Nephron (organoid): ENCODE measurements at regions not wholly inside any gene's neighbourhood (a gene's known extent, or its start where the extent isn't known, plus 50 kb on each side); places are given as distances from the start of the nearest gene placed in this dataset.

ENCODE experiments used
- H3K27ac Mint-ChIP-seq, 3 experiments: 2 replicates each; pipeline ENCODE4 v1.8.0; 2020; ENCODE audit warnings: mixed read lengths in 3 of 3, mild to moderate bottlenecking in 2 of 3, moderate library complexity in 1 of 3
- H3K27me3 Mint-ChIP-seq: 2 replicates; pipeline ENCODE4 v1.8.0; 2021; ENCODE audit warnings: low read depth, mild to moderate bottlenecking, moderate library complexity, mixed read lengths
- H3K36me3 Mint-ChIP-seq: 2 replicates; pipeline ENCODE4 v1.8.0; 2020; ENCODE audit warnings: low read depth, mixed read lengths
- H3K4me1 Mint-ChIP-seq: 2 replicates; pipeline ENCODE4 v1.8.0; 2020; ENCODE audit warnings: mixed read lengths
- H3K4me3 Mint-ChIP-seq, 3 experiments: 2 replicates each; pipeline ENCODE4 v1.8.0; 2020; ENCODE audit warnings: mild to moderate bottlenecking in 3 of 3, mixed read lengths in 3 of 3, moderate library complexity in 2 of 3
- H3K9me3 Mint-ChIP-seq: 2 replicates; pipeline ENCODE4 v1.8.0; 2020; ENCODE audit warnings: mixed read lengths
- TF ChIP-seq, protein P1 (sequence below), 3 experiments: fragments of 200-600 bp; sonication (generic); IDR thresholded peaks; one replicate each; pipeline ENCODE4 v1.5.0; 2021; ENCODE audit warnings: antibody characterized with exemption in 3 of 3; ENCODE audit not compliant: unreplicated experiment in 3 of 3

DNA sequence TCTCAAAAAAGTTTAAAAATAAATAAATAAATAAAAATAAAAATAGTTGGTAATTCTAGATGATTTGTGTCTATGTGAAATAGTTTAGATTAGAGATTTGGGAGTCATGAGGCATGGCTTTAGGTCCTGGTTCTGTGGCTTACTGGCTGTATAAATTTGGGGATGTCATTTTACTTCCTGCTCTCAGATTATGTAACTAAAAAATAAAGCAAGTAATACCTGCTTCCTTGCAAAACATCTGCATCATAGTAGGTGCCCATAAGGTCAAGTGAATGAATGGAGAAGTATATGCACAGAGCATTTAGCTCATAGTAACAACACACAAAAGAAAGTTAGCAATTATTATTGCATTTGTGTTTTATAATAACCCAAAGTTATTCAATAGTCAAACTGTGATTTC is 287.7 kb upstream of the TLE4 start:
- H3K27me3 Mint-ChIP-seq, result peaks cover 36% of the 10 kb centered on the region
- no peak overlapping the region for H3K27ac Mint-ChIP-seq
- H3K36me3 Mint-ChIP-seq, result no peaks in the 10 kb centered on the region
- H3K9me3 Mint-ChIP-seq, result no peaks in the 10 kb centered on the region
- TF ChIP-seq, protein P1, sequence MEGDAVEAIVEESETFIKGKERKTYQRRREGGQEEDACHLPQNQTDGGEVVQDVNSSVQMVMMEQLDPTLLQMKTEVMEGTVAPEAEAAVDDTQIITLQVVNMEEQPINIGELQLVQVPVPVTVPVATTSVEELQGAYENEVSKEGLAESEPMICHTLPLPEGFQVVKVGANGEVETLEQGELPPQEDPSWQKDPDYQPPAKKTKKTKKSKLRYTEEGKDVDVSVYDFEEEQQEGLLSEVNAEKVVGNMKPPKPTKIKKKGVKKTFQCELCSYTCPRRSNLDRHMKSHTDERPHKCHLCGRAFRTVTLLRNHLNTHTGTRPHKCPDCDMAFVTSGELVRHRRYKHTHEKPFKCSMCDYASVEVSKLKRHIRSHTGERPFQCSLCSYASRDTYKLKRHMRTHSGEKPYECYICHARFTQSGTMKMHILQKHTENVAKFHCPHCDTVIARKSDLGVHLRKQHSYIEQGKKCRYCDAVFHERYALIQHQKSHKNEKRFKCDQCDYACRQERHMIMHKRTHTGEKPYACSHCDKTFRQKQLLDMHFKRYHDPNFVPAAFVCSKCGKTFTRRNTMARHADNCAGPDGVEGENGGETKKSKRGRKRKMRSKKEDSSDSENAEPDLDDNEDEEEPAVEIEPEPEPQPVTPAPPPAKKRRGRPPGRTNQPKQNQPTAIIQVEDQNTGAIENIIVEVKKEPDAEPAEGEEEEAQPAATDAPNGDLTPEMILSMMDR (IDR thresholded peaks at IDR 0.05; ENCODE audit: unreplicated experiment in 3 of 3), result no peak
- no peak overlapping the region for H3K4me3 Mint-ChIP-seq
- H3K4me1 Mint-ChIP-seq, result no peaks in the 10 kb centered on the region

DNA sequence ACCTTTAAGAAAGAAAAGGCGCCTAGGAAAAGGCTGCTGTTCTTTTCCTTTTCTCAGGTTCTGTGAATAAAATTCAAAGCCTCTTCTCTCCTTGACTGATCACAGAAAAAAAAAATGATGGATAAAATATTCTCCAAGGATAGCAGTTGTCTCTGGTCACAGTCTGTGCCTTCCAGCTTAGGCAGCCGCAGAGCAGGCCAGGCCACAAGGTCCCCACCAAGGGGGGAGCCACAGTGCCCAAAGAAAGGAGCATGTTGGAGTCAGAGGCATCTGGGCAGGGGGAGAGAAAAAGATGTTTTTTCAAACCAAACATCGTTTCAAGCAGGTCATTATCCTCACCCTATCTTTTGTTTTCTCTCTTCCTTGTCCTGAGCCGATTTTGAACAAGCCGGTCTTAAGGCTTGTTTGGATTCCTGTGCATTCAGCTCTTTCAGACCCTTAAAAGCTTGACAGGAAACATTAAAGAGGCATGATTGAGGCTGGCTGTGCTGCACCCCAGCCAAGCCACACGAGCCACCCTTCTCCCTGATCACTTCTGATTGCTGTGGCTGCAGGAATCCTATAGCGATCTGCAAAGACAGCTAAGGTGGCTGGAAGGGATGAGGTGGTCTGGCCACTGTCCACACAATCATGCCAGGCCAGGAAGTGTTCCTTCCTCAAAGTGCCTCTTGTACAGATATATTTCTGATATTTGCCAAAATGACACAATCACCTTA is 284.6 kb upstream of the TLE4 start:
- peaks cover 23% of the 10 kb centered on the region for H3K27me3 Mint-ChIP-seq
- no peak overlapping the region for H3K27ac Mint-ChIP-seq
- H3K4me1 Mint-ChIP-seq, result no peaks in the 10 kb centered on the region
- H3K9me3 Mint-ChIP-seq, result no peaks in the 10 kb centered on the region
- TF ChIP-seq, protein P1 (IDR thresholded peaks at IDR 0.05; ENCODE audit: unreplicated experiment in 3 of 3), result no peak
- no peak overlapping the region for H3K4me3 Mint-ChIP-seq
- H3K36me3 Mint-ChIP-seq, result no peaks in the 10 kb centered on the region

DNA sequence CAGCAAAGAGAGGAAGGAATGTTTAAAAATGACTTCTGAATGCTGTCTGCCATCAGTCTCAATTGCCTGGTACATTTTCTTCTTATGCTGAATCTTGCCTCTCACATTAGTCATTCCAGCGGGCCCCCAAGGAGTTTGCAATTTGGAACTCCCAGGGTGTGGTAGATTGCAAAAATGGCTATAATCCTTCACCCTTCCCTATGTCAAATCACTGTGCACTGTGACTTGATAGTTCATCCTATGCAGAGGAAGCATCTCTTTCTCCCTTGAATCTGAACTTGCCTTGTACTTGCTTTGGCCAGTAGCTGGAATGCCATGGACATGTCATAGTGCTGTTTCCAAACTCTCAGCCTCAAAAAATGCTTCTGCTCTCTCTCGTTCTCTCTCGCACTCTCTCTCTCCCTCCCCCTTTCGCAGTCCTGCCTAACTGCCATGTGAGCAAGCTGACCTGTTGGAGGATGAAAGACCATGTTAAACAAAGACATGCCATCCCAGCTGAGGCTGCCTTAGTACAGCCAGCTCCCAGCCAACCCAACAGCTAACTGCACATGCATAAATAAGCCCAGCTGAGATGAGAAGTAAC is 284.0 kb upstream of the TLE4 start:
- peaks cover 23% of the 10 kb centered on the region for H3K27me3 Mint-ChIP-seq
- TF ChIP-seq, protein P1 (IDR thresholded peaks at IDR 0.05; ENCODE audit: unreplicated experiment in 3 of 3), result no peak
- peaks cover 2% of the 10 kb centered on the region for H3K9me3 Mint-ChIP-seq

DNA sequence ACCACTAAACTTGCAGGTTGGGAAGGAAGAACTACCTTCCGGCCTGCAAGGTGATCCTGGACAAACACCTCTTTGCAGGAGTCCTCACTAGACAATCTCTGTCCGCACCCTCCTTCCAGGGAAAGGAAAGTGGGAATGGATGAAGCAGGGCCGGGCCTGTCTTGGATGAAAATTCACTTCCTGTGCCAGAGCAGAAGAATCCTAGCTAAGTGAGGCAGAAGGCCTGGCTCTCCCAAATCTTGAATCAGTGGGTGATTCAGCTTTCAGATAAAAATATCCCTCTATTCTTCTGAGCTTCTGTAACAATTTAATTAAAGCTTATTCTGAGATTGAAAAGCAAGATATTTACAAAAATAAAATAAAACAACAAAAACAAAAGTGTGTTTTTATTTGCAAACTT is 281.9 kb upstream of the TLE4 start:
- no peak overlapping the region for H3K4me3 Mint-ChIP-seq
- no peaks in the 10 kb centered on the region for H3K36me3 Mint-ChIP-seq
- TF ChIP-seq, protein P1 (IDR thresholded peaks at IDR 0.05; ENCODE audit: unreplicated experiment in 3 of 3), result no peak
- peaks cover 2% of the 10 kb centered on the region for H3K9me3 Mint-ChIP-seq
- H3K27me3 Mint-ChIP-seq, result peaks cover 23% of the 10 kb centered on the region
- H3K4me1 Mint-ChIP-seq, result no peaks in the 10 kb centered on the region
- no peak overlapping the region for H3K27ac Mint-ChIP-seq

More for the DNA sequence above, 284.0 kb upstream of the TLE4 start:
- H3K27ac Mint-ChIP-seq, result no peak overlapping the region
- H3K4me1 Mint-ChIP-seq, result no peaks in the 10 kb centered on the region
- H3K36me3 Mint-ChIP-seq, result no peaks in the 10 kb centered on the region
- no peak overlapping the region for H3K4me3 Mint-ChIP-seq

DNA sequence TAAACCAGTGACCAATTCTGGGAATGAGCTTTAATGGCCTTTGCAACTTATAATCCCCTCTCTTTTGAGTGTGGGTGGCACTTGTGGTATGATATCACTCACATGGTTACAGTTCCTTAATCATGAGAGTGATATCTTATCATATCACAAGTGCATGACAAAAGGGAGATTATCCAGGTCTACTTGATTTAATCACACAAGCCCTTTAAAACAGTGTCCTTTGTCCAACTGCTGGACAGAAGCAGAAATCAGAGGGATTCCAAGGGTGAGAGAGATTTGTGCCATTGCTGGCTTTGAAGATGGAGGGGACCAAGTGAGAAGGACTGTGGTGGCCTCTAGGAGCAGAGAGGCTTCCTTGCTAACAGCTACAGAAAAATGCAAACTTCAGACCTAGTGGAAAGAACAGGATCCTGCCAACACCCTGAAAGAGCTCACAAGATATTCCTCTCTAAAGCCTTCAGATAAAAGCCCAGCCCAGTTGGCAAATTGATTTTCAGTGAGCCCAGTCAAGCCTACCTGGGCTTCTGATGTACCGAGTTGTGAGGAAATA is 279.0 kb upstream of the TLE4 start:
- Mint-ChIP-seq H3K9me3 (peaks cover 2% of the 10 kb centered on the region), H3K4me1 (no peaks in the 10 kb centered on the region), H3K27ac (no peak overlapping the region), H3K4me3 (no peak overlapping the region), H3K27me3 (peaks cover 17% of the 10 kb centered on the region), H3K36me3 (no peaks in the 10 kb centered on the region)
- TF ChIP-seq, protein P1 (IDR thresholded peaks at IDR 0.05; ENCODE audit: unreplicated experiment in 3 of 3), result no peak
